ENCODE measurements at regions not wholly inside any gene's neighbourhood (a gene's known extent, or its start where the extent isn't known, plus 50 kb on each side); places are given as distances from the start of the nearest gene placed in this dataset.
"Not testable (repeated sequence)": the region's sequence is repeated elsewhere in the genome, so short reads cannot be mapped to it uniquely, and the experiment has no call there.

GRCh38 chr1:78271423-78271822 lies 219.4 kb upstream of the PTGFR start:
- H3K27me3 Mint-ChIP-seq, H3K9me3 Mint-ChIP-seq, DNase-seq, H3K36me3 Mint-ChIP-seq, H3K4me1 Mint-ChIP-seq, H3K4me3 Mint-ChIP-seq, CTCF ChIA-PET, H3K27ac Mint-ChIP-seq: not testable (repeated sequence)

GRCh38 chr1:78274814-78275213 lies 216.0 kb upstream of the PTGFR start:
- H3K27me3 Mint-ChIP-seq = no peaks in the 10 kb centered on the region
- no peak for DNase-seq
- CTCF ChIA-PET = no interaction called here
- H3K4me3 Mint-ChIP-seq = no peak overlapping the region
- H3K36me3 Mint-ChIP-seq = no peaks in the 10 kb centered on the region
- H3K27ac Mint-ChIP-seq = no peak overlapping the region
- H3K4me1 Mint-ChIP-seq = no peaks in the 10 kb centered on the region
- H3K9me3 Mint-ChIP-seq = no peaks in the 10 kb centered on the region

- CTCF ChIA-PET = no interaction called here
- H3K9me3 Mint-ChIP-seq = no peaks in the 10 kb centered on the region
- no peak overlapping the region for H3K27ac Mint-ChIP-seq
- no peaks in the 10 kb centered on the region for H3K27me3 Mint-ChIP-seq
- no peak overlapping the region for H3K4me3 Mint-ChIP-seq
- no peaks in the 10 kb centered on the region for H3K36me3 Mint-ChIP-seq
- no peak for DNase-seq
- H3K4me1 Mint-ChIP-seq = no peaks in the 10 kb centered on the region
These were observed 215.3 kb upstream of the PTGFR start for GRCh38 chr1:78275456-78275855.

- Mint-ChIP-seq H3K4me1 (no peaks in the 10 kb centered on the region), H3K36me3 (no peaks in the 10 kb centered on the region), H3K4me3 (no peak overlapping the region), H3K9me3 (no peaks in the 10 kb centered on the region), H3K27me3 (no peaks in the 10 kb centered on the region), H3K27ac (no peak overlapping the region)
- DNase-seq = no peak
- CTCF ChIA-PET = no interaction called here
These were observed 214.7 kb upstream of the PTGFR start for GRCh38 chr1:78275906-78276685.

GRCh38 chr1:78277253-78277652 lies 213.5 kb upstream of the PTGFR start:
- H3K27me3 Mint-ChIP-seq = no peaks in the 10 kb centered on the region
- DNase-seq = no peak
- H3K36me3 Mint-ChIP-seq = no peaks in the 10 kb centered on the region
- H3K9me3 Mint-ChIP-seq = peaks cover 3% of the 10 kb centered on the region
- no peak overlapping the region for H3K27ac Mint-ChIP-seq
- H3K4me3 Mint-ChIP-seq = no peak overlapping the region
- no peaks in the 10 kb centered on the region for H3K4me1 Mint-ChIP-seq
- CTCF ChIA-PET = no interaction called here

- CTCF ChIA-PET = no interaction called here
- no peak overlapping the region for H3K27ac Mint-ChIP-seq
- H3K9me3 Mint-ChIP-seq = peaks cover 3% of the 10 kb centered on the region
- DNase-seq = no peak
- no peak overlapping the region for H3K4me3 Mint-ChIP-seq
- H3K36me3 Mint-ChIP-seq = no peaks in the 10 kb centered on the region
- no peaks in the 10 kb centered on the region for H3K4me1 Mint-ChIP-seq
- H3K27me3 Mint-ChIP-seq = no peaks in the 10 kb centered on the region
These were observed 211.7 kb upstream of the PTGFR start for GRCh38 chr1:78279051-78279450.

- no peaks in the 10 kb centered on the region for H3K4me1 Mint-ChIP-seq
- peaks cover 3% of the 10 kb centered on the region for H3K9me3 Mint-ChIP-seq
- no peak overlapping the region for H3K4me3 Mint-ChIP-seq
- no peaks in the 10 kb centered on the region for H3K36me3 Mint-ChIP-seq
- no peak overlapping the region for H3K27ac Mint-ChIP-seq
- H3K27me3 Mint-ChIP-seq = no peaks in the 10 kb centered on the region
- CTCF ChIA-PET = no interaction called here
- no peak for DNase-seq
These were observed 210.1 kb upstream of the PTGFR start for GRCh38 chr1:78280626-78281025.

- H3K4me1 Mint-ChIP-seq = no peaks in the 10 kb centered on the region
- CTCF ChIA-PET = no interaction called here
These were observed 209.2 kb upstream of the PTGFR start for GRCh38 chr1:78281580-78281979.

GRCh38 chr1:78283691-78284090 lies 207.1 kb upstream of the PTGFR start:
- H3K4me1 Mint-ChIP-seq = no peaks in the 10 kb centered on the region
- H3K9me3 Mint-ChIP-seq = peaks cover 3% of the 10 kb centered on the region
- no peak overlapping the region for H3K27ac Mint-ChIP-seq
- no peak for DNase-seq
- CTCF ChIA-PET = no interaction called here
- H3K4me3 Mint-ChIP-seq = no peak overlapping the region
- no peaks in the 10 kb centered on the region for H3K27me3 Mint-ChIP-seq
- no peaks in the 10 kb centered on the region for H3K36me3 Mint-ChIP-seq

More at GRCh38 chr1:78281580-78281979, 209.2 kb upstream of the PTGFR start:
- H3K36me3 Mint-ChIP-seq = no peaks in the 10 kb centered on the region
- H3K9me3 Mint-ChIP-seq = peaks cover 3% of the 10 kb centered on the region
- no peaks in the 10 kb centered on the region for H3K27me3 Mint-ChIP-seq
- no peak overlapping the region for H3K4me3 Mint-ChIP-seq
- DNase-seq = no peak
- H3K27ac Mint-ChIP-seq = no peak overlapping the region

GRCh38 chr1:78284354-78284753 lies 206.4 kb upstream of the PTGFR start:
- H3K9me3 Mint-ChIP-seq = peaks cover 3% of the 10 kb centered on the region
- CTCF ChIA-PET = no interaction called here
- H3K27ac Mint-ChIP-seq = no peak overlapping the region
- no peak for DNase-seq
- no peaks in the 10 kb centered on the region for H3K4me1 Mint-ChIP-seq
- H3K27me3 Mint-ChIP-seq = no peaks in the 10 kb centered on the region
- no peak overlapping the region for H3K4me3 Mint-ChIP-seq
- H3K36me3 Mint-ChIP-seq = no peaks in the 10 kb centered on the region

GRCh38 chr1:78286686-78287085 lies 204.1 kb upstream of the PTGFR start:
- Mint-ChIP-seq H3K36me3 (no peaks in the 10 kb centered on the region), H3K9me3 (peaks cover under 1% of the 10 kb centered on the region), H3K4me1 (no peaks in the 10 kb centered on the region), H3K27me3 (no peaks in the 10 kb centered on the region), H3K27ac (no peak overlapping the region), H3K4me3 (no peak overlapping the region)
- DNase-seq = no peak
- CTCF ChIA-PET = interaction anchor here (0.7 kb wide), 1 partner anchor 116 kb away, joined by 3 read pairs; no protein-coding TSS in a partner anchor

GRCh38 chr1:78289603-78290002 lies 201.2 kb upstream of the PTGFR start:
- Mint-ChIP-seq H3K27ac (no peak overlapping the region), H3K36me3 (no peaks in the 10 kb centered on the region), H3K9me3 (no peaks in the 10 kb centered on the region), H3K4me3 (no peak overlapping the region), H3K4me1 (no peaks in the 10 kb centered on the region), H3K27me3 (peaks cover 4% of the 10 kb centered on the region)
- CTCF ChIA-PET = no interaction called here
- DNase-seq = no peak

GRCh38 chr1:78291418-78291817 lies 199.4 kb upstream of the PTGFR start:
- Mint-ChIP-seq H3K4me3 (no peak overlapping the region), H3K4me1 (no peaks in the 10 kb centered on the region), H3K9me3 (no peaks in the 10 kb centered on the region), H3K36me3 (no peaks in the 10 kb centered on the region), H3K27me3 (peaks cover 4% of the 10 kb centered on the region), H3K27ac (no peak overlapping the region)
- CTCF ChIA-PET = no interaction called here
- DNase-seq = no peak

GRCh38 chr1:78291872-78292271 lies 198.9 kb upstream of the PTGFR start:
- CTCF ChIA-PET = no interaction called here
- Mint-ChIP-seq H3K36me3 (no peaks in the 10 kb centered on the region), H3K4me3 (no peak overlapping the region), H3K27me3 (peaks cover 4% of the 10 kb centered on the region), H3K27ac (no peak overlapping the region), H3K9me3 (no peaks in the 10 kb centered on the region), H3K4me1 (no peaks in the 10 kb centered on the region)
- no peak for DNase-seq

- CTCF ChIA-PET = no interaction called here
- no peaks in the 10 kb centered on the region for H3K4me1 Mint-ChIP-seq
- no peaks in the 10 kb centered on the region for H3K36me3 Mint-ChIP-seq
- H3K27ac Mint-ChIP-seq = no peak overlapping the region
- H3K4me3 Mint-ChIP-seq = no peak overlapping the region
- H3K9me3 Mint-ChIP-seq = no peaks in the 10 kb centered on the region
- DNase-seq = no peak
- peaks cover 4% of the 10 kb centered on the region for H3K27me3 Mint-ChIP-seq
These were observed 198.4 kb upstream of the PTGFR start for GRCh38 chr1:78292361-78292760.

GRCh38 chr1:78297836-78298235 lies 192.9 kb upstream of the PTGFR start:
- Mint-ChIP-seq H3K27ac (no peak overlapping the region), H3K27me3 (peaks cover 4% of the 10 kb centered on the region), H3K9me3 (no peaks in the 10 kb centered on the region), H3K4me3 (no peak overlapping the region), H3K4me1 (peaks cover 4% of the 10 kb centered on the region), H3K36me3 (no peaks in the 10 kb centered on the region)
- CTCF ChIA-PET = no interaction called here
- DNase-seq = no peak

All from activated naive CD4-positive, alpha-beta T cell treated with anti-CD3 and anti-CD28 coated beads, Interleukin-2, amount 10 ng/mL, durations not matched to agents 7 days and 5 days (primary cell).